ENCODE measurements at regions not wholly inside any gene's neighbourhood (a gene's known extent, or its start where the extent isn't known, plus 50 kb on each side); places are given as distances from the start of the nearest gene placed in this dataset.

GRCh38 chr7:17146621-17147020 is 151.8 kb upstream of the AHR start:
- TF ChIP-seq CTCF (IDR thresholded peaks at IDR 0.05; ENCODE audit: low read length) (no peak), EZH2 (optimal IDR thresholded peaks at IDR 0.05; ENCODE audit: low read depth, low read length) (no peak)

Data from MM.1S (cell line).